ENCODE measurements at regions not wholly inside any gene's neighbourhood (a gene's known extent, or its start where the extent isn't known, plus 50 kb on each side); places are given as distances from the start of the nearest gene placed in this dataset.

DNA sequence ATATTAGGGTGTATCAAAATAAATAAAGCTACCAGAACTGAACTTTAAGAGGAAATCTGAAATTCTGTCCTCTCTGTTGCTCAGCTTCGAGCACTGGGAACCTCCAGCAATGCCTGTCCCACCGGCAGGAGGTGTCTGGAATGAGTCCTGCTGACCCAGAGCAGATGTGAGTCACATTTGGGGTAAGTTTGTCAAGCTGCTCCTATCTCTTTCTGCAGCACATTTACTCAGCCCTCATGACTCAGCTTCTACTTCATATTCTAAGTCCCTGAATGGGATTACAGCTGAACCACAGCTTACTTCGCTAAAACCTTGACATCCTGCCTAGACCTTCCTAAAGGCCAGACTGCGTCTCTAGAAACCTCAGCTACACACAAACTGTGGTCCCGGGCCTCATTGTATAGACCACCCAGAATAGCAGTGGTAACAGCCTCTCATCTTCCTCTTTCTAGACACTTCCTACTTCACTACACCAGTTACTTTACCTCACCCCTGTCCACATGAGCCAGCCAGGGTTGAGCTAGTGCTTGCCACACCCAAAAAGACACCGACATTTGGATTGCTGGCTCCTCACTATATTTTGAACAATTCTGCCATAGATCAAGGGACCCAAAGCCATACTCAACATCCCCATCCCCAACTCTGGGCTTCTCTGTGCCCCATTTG lies 109.6 kb upstream of the TMCO5A start:
- WGBS: 17% methylated on average over 6 of the region's 6 CpGs
- no peak overlapping the region for H3K23ac ChIP-seq (ENCODE audit: low read length in 2 of 2)
- no peaks in the 10 kb centered on the region for H3K79me1 ChIP-seq (replicated peaks; ENCODE audit: low read length, poor library complexity, severe bottlenecking)
- no peaks in the 10 kb centered on the region for H3K9me3 ChIP-seq (ENCODE audit: control insufficient read depth, low read length)
- H3K36me3 ChIP-seq (ENCODE audit: control insufficient read depth in 1 of 2, insufficient read depth in 2 of 2, low read depth in 1 of 2, low read length in 2 of 2): no peaks in the 10 kb centered on the region
- no peak overlapping the region for H2BK5ac ChIP-seq (ENCODE audit: low read depth, low read length, poor library complexity, severe bottlenecking)
- H3K4me2 ChIP-seq (ENCODE audit: low read length, poor library complexity, severe bottlenecking): no peak overlapping the region
- no peaks in the 10 kb centered on the region for H3K27me3 ChIP-seq (ENCODE audit: control insufficient read depth in 1 of 2, insufficient read depth in 1 of 2, low read length in 2 of 2)
- H4K8ac ChIP-seq (ENCODE audit: low read length): peak overlapping the region; percentile 19
- H2BK12ac ChIP-seq (ENCODE audit: low read length in 2 of 2): peak overlapping the region; percentile 6 to 84
- H3K27ac ChIP-seq (ENCODE audit: low read length, poor library complexity, severe bottlenecking): peak overlapping the region; percentile 50
- H3K9ac ChIP-seq (ENCODE audit: low read length): peak overlapping the region; percentile 7
- peaks cover 4% of the 10 kb centered on the region for H3K4me1 ChIP-seq (ENCODE audit: control insufficient read depth, insufficient read depth, low read depth, low read length)
- no peak overlapping the region for H2BK120ac ChIP-seq (ENCODE audit: low read depth, low read length)
- H3K4me3 ChIP-seq (ENCODE audit: insufficient read depth in 1 of 2, low read depth in 1 of 2, low read length in 2 of 2): no peak overlapping the region
- DNase-seq: peak; percentile 92
- H3K14ac ChIP-seq (ENCODE audit: low read length in 2 of 2): no peak overlapping the region
- peak overlapping the region; percentile 61 for H2AFZ ChIP-seq (ENCODE audit: low read depth, low read length)
- H3K18ac ChIP-seq (ENCODE audit: low read depth in 1 of 2, low read length in 2 of 2): peak overlapping the region; percentile 37 to 66
- H4K91ac ChIP-seq (ENCODE audit: low read length): peak overlapping the region; percentile 7
- H2BK15ac ChIP-seq (ENCODE audit: low read depth, poor library complexity, severe bottlenecking): no peak overlapping the region
- H3K4ac ChIP-seq (ENCODE audit: low read depth in 1 of 2, low read length in 2 of 2): peak overlapping the region in 1 of 2 experiments; percentile 30
- H2AK5ac ChIP-seq (ENCODE audit: low read length, severe bottlenecking): no peak overlapping the region

DNA sequence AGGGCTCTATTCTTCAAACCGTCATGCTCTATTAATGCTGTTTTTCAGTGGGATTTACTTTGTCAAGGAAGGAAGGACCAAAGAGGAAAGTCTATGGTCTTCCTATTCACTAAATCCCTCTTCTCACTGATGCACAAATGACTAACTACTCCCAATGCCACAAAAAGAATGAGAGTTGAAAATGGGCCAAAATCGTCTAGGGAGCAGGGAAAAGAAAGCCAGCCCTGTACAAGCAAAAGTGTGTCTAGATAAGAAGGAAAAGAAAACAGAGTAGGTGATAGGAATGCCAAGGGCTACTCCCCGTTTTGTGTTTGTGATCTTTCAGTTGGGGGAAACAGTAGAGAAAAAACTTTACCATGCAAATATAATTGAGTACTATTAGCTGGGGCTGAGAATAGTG lies 97.2 kb upstream of the TMCO5A start:
- Histone ChIP-seq H3K4me2 (ENCODE audit: low read length, poor library complexity, severe bottlenecking) (no peak overlapping the region), H3K27me3 (ENCODE audit: control insufficient read depth in 1 of 2, insufficient read depth in 1 of 2, low read length in 2 of 2) (no peaks in the 10 kb centered on the region), H2BK5ac (ENCODE audit: low read depth, low read length, poor library complexity, severe bottlenecking) (no peak overlapping the region), H3K27ac (ENCODE audit: low read length, poor library complexity, severe bottlenecking) (no peak overlapping the region), H3K36me3 (ENCODE audit: control insufficient read depth in 1 of 2, insufficient read depth in 2 of 2, low read depth in 1 of 2, low read length in 2 of 2) (no peaks in the 10 kb centered on the region), H3K14ac (ENCODE audit: low read length in 2 of 2) (no peak overlapping the region), H3K18ac (ENCODE audit: low read depth in 1 of 2, low read length in 2 of 2) (no peak overlapping the region), H3K4me3 (ENCODE audit: insufficient read depth in 1 of 2, low read depth in 1 of 2, low read length in 2 of 2) (no peak overlapping the region), H2BK12ac (ENCODE audit: low read length in 2 of 2) (no peak overlapping the region), H2AFZ (ENCODE audit: low read depth, low read length) (no peak overlapping the region), H3K23ac (ENCODE audit: low read length in 2 of 2) (no peak overlapping the region), H4K91ac (ENCODE audit: low read length) (no peak overlapping the region), H2AK5ac (ENCODE audit: low read length, severe bottlenecking) (no peak overlapping the region), H3K4me1 (ENCODE audit: control insufficient read depth, insufficient read depth, low read depth, low read length) (no peaks in the 10 kb centered on the region), H3K9me3 (ENCODE audit: control insufficient read depth, low read length) (peaks cover 20% of the 10 kb centered on the region), H3K4ac (ENCODE audit: low read depth in 1 of 2, low read length in 2 of 2) (no peak overlapping the region), H2BK120ac (ENCODE audit: low read depth, low read length) (no peak overlapping the region), H3K9ac (ENCODE audit: low read length) (no peak overlapping the region), H4K8ac (ENCODE audit: low read length) (no peak overlapping the region), H3K79me1 (replicated peaks; ENCODE audit: low read length, poor library complexity, severe bottlenecking) (no peaks in the 10 kb centered on the region), H2BK15ac (ENCODE audit: low read depth, poor library complexity, severe bottlenecking) (no peak overlapping the region)
- WGBS: 49% methylated on average over 3 of the region's 3 CpGs
- no peak for DNase-seq

DNA sequence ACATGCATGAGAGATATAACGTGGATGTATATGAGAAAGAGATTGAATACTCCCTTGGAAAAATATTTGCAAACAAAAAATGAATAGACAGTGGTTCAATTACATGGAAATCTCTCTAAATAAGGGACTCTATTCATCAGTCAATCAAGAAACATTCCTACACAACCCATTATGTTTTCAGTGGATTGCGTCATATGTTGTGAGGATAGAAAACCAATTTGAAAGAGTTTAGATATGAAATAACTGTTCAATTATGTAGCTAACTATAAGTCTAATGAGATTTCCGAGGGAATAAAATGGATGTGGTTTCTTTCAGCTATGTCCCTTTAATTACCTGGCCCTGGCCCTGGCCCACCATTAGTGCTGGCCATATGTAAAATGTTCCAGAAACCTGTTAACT lies 86.7 kb upstream of the TMCO5A start:
- Histone ChIP-seq H3K4me1 (ENCODE audit: control insufficient read depth, insufficient read depth, low read depth, low read length) (no peaks in the 10 kb centered on the region), H3K4me2 (ENCODE audit: low read length, poor library complexity, severe bottlenecking) (no peak overlapping the region), H2AFZ (ENCODE audit: low read depth, low read length) (no peak overlapping the region), H3K14ac (ENCODE audit: low read length in 2 of 2) (no peak overlapping the region), H3K9me3 (ENCODE audit: control insufficient read depth, low read length) (no peaks in the 10 kb centered on the region), H2BK5ac (ENCODE audit: low read depth, low read length, poor library complexity, severe bottlenecking) (no peak overlapping the region), H3K4me3 (ENCODE audit: insufficient read depth in 1 of 2, low read depth in 1 of 2, low read length in 2 of 2) (no peak overlapping the region), H3K9ac (ENCODE audit: low read length) (no peak overlapping the region), H2BK12ac (ENCODE audit: low read length in 2 of 2) (no peak overlapping the region), H3K18ac (ENCODE audit: low read depth in 1 of 2, low read length in 2 of 2) (no peak overlapping the region), H3K23ac (ENCODE audit: low read length in 2 of 2) (no peak overlapping the region), H4K8ac (ENCODE audit: low read length) (no peak overlapping the region), H3K4ac (ENCODE audit: low read depth in 1 of 2, low read length in 2 of 2) (no peak overlapping the region), H2AK5ac (ENCODE audit: low read length, severe bottlenecking) (no peak overlapping the region), H3K36me3 (ENCODE audit: control insufficient read depth in 1 of 2, insufficient read depth in 2 of 2, low read depth in 1 of 2, low read length in 2 of 2) (no peaks in the 10 kb centered on the region), H2BK120ac (ENCODE audit: low read depth, low read length) (no peak overlapping the region), H3K27me3 (ENCODE audit: control insufficient read depth in 1 of 2, insufficient read depth in 1 of 2, low read length in 2 of 2) (no peaks in the 10 kb centered on the region), H2BK15ac (ENCODE audit: low read depth, poor library complexity, severe bottlenecking) (no peak overlapping the region), H3K27ac (ENCODE audit: low read length, poor library complexity, severe bottlenecking) (no peak overlapping the region), H4K91ac (ENCODE audit: low read length) (no peak overlapping the region), H3K79me1 (replicated peaks; ENCODE audit: low read length, poor library complexity, severe bottlenecking) (no peaks in the 10 kb centered on the region)
- 100% methylated on average over 1 of the region's 3 CpGs for WGBS
- no peak for DNase-seq

DNA sequence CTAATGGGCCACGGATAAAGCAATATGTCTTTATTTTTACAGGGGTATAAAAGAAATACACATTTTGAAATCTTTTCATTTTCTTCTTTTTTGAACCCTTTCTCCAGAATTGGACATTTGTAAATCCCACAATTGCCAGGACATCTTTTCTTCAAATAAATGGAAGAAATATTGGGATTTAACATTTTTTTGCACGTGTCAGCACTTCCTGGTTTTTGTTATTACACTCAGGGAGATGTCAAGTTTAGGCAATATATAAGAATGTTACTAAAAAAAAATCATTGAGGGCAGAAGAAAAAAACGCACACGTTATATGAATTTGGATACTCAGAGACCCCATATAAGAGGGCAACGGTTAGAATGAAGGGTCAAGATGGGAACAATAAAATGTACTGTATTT lies 78.3 kb upstream of the TMCO5A start:
- H2BK5ac ChIP-seq (ENCODE audit: low read depth, low read length, poor library complexity, severe bottlenecking): no peak overlapping the region
- 93% methylated on average over 2 of the region's 5 CpGs for WGBS

More for the DNA sequence above, 78.3 kb upstream of the TMCO5A start:
- no peaks in the 10 kb centered on the region for H3K27me3 ChIP-seq (ENCODE audit: control insufficient read depth in 1 of 2, insufficient read depth in 1 of 2, low read length in 2 of 2)
- H3K36me3 ChIP-seq (ENCODE audit: control insufficient read depth in 1 of 2, insufficient read depth in 2 of 2, low read depth in 1 of 2, low read length in 2 of 2): no peaks in the 10 kb centered on the region
- H3K4me2 ChIP-seq (ENCODE audit: low read length, poor library complexity, severe bottlenecking): no peak overlapping the region
- no peak overlapping the region for H2AK5ac ChIP-seq (ENCODE audit: low read length, severe bottlenecking)
- H3K9me3 ChIP-seq (ENCODE audit: control insufficient read depth, low read length): no peaks in the 10 kb centered on the region
- no peak overlapping the region for H3K14ac ChIP-seq (ENCODE audit: low read length in 2 of 2)
- no peak overlapping the region for H2BK15ac ChIP-seq (ENCODE audit: low read depth, poor library complexity, severe bottlenecking)
- no peak for DNase-seq
- H2AFZ ChIP-seq (ENCODE audit: low read depth, low read length): no peak overlapping the region
- H3K4ac ChIP-seq (ENCODE audit: low read depth in 1 of 2, low read length in 2 of 2): no peak overlapping the region
- H2BK12ac ChIP-seq (ENCODE audit: low read length in 2 of 2): no peak overlapping the region
- no peak overlapping the region for H2BK120ac ChIP-seq (ENCODE audit: low read depth, low read length)
- H3K4me3 ChIP-seq (ENCODE audit: insufficient read depth in 1 of 2, low read depth in 1 of 2, low read length in 2 of 2): no peak overlapping the region
- H3K79me1 ChIP-seq (replicated peaks; ENCODE audit: low read length, poor library complexity, severe bottlenecking): no peaks in the 10 kb centered on the region
- H3K18ac ChIP-seq (ENCODE audit: low read depth in 1 of 2, low read length in 2 of 2): no peak overlapping the region
- H3K4me1 ChIP-seq (ENCODE audit: control insufficient read depth, insufficient read depth, low read depth, low read length): no peaks in the 10 kb centered on the region
- no peak overlapping the region for H3K23ac ChIP-seq (ENCODE audit: low read length in 2 of 2)
- H4K8ac ChIP-seq (ENCODE audit: low read length): no peak overlapping the region
- no peak overlapping the region for H4K91ac ChIP-seq (ENCODE audit: low read length)
- H3K27ac ChIP-seq (ENCODE audit: low read length, poor library complexity, severe bottlenecking): no peak overlapping the region
- no peak overlapping the region for H3K9ac ChIP-seq (ENCODE audit: low read length)

All from mesenchymal stem cell (in vitro differentiated cells and primary cell).